8988T (cell line): ENCODE measurements at regions not wholly inside any gene's neighbourhood (a gene's known extent, or its start where the extent isn't known, plus 50 kb on each side); places are given as distances from the start of the nearest gene placed in this dataset.

Experiments
- DNase-seq: peaks from one replicate; pipeline ENCODE4 v3.0.0; 2011

- no peak for DNase-seq
These were observed 119.8 kb upstream of the SLC25A33 start for GRCh38 chr1:9419369-9420041.

GRCh38 chr1:9420835-9421532 is 118.3 kb upstream of the SLC25A33 start:
- DNase-seq: no peak

GRCh38 chr1:9421533-9421873 is 117.8 kb upstream of the SLC25A33 start:
- no peak for DNase-seq

- DNase-seq: no peak
These were observed 116.9 kb upstream of the SLC25A33 start for GRCh38 chr1:9422321-9422720.

- DNase-seq: no peak
These were observed 116.3 kb upstream of the SLC25A33 start for GRCh38 chr1:9422911-9423505.

- no peak for DNase-seq
These were observed 115.0 kb upstream of the SLC25A33 start for GRCh38 chr1:9424261-9424660.

GRCh38 chr1:9425859-9426258 is 113.4 kb upstream of the SLC25A33 start:
- no peak for DNase-seq

- no peak for DNase-seq
These were observed 113.0 kb upstream of the SLC25A33 start for GRCh38 chr1:9426291-9426711.

GRCh38 chr1:9427388-9427787 is 111.9 kb upstream of the SLC25A33 start:
- no peak for DNase-seq

- peak; percentile 83 for DNase-seq
These were observed 110.5 kb upstream of the SLC25A33 start for GRCh38 chr1:9428601-9429341.

- no peak for DNase-seq
These were observed 109.9 kb upstream of the SLC25A33 start for GRCh38 chr1:9429342-9429711.

- no peak for DNase-seq
These were observed 104.8 kb upstream of the SLC25A33 start for GRCh38 chr1:9434247-9435152.

- no peak for DNase-seq
These were observed 104.1 kb upstream of the SLC25A33 start for GRCh38 chr1:9435153-9435636.

GRCh38 chr1:9435854-9436640 is 103.2 kb upstream of the SLC25A33 start:
- no peak for DNase-seq

- no peak for DNase-seq
These were observed 101.3 kb upstream of the SLC25A33 start for GRCh38 chr1:9437961-9438430.

GRCh38 chr1:9438431-9439073 is 100.7 kb upstream of the SLC25A33 start:
- no peak for DNase-seq

- DNase-seq: no peak
These were observed 100.0 kb upstream of the SLC25A33 start for GRCh38 chr1:9439074-9439761.

GRCh38 chr1:9440261-9440660 is 99.0 kb upstream of the SLC25A33 start:
- DNase-seq: no peak

- DNase-seq: no peak
These were observed 98.5 kb upstream of the SLC25A33 start for GRCh38 chr1:9440763-9441194.

GRCh38 chr1:9441451-9442133 is 97.7 kb upstream of the SLC25A33 start:
- no peak for DNase-seq
